ENCODE measurements at regions not wholly inside any gene's neighbourhood (a gene's known extent, or its start where the extent isn't known, plus 50 kb on each side); places are given as distances from the start of the nearest gene placed in this dataset.

- TF ChIP-seq ZBTB40 (IDR thresholded peaks at IDR 0.05) (no peak), ZBTB40 (CRISPR knock-in tag; IDR thresholded peaks at IDR 0.05) (no peak), TCF7L2 (IDR thresholded peaks at IDR 0.05; ENCODE audit: low read depth, low read length) (no peak), OTX1 (CRISPR knock-in tag; IDR thresholded peaks at IDR 0.05) (no peak), BRF2 (IDR thresholded peaks at IDR 0.05; ENCODE audit: borderline replicate concordance, insufficient read depth, insufficient read length) (no peak), HNRNPL (IDR thresholded peaks at IDR 0.05; ENCODE audit: low read depth, low read length) (no peak), MEF2D (tag; conservative IDR thresholded peaks at IDR 0.05; ENCODE audit: low read depth) (peak; percentile 66; the same call in 1 of the 2 replicates), SP1 (CRISPR knock-in tag; IDR thresholded peaks at IDR 0.05) (peak; percentile 21; the same call in 1 of the 2 replicates), ETV1 (tag; conservative IDR thresholded peaks at IDR 0.05; ENCODE audit: low read depth) (0 out of 2 replicates have a peak, but pooled peaks have one; percentile 6), ZNF644 (tag; IDR thresholded peaks at IDR 0.05; ENCODE audit: low read depth) (peak; percentile 76; the same call in 1 of the 2 replicates), CBX3 (IDR thresholded peaks at IDR 0.05; ENCODE audit: borderline replicate concordance in 1 of 2, low read length in 2 of 2) (peak in 1 of 2 experiments; percentile 70; a peak in 1 of 3 replicates), SMARCE1 (IDR thresholded peaks at IDR 0.05) (peak; percentile 56; the same call in 1 of the 2 replicates), ZNF583 (CRISPR knock-in tag; IDR thresholded peaks at IDR 0.05) (0 out of 2 replicates have a peak, but pooled peaks have one; percentile 7), NRF1 (conservative IDR thresholded peaks at IDR 0.05 in 1 of 2, IDR thresholded peaks at IDR 0.05 in 1 of 2) (peak; percentile 78 to 80), CREM (IDR thresholded peaks at IDR 0.05; ENCODE audit: low read depth) (peak; percentile 54), CXXC5 (CRISPR knock-in tag; IDR thresholded peaks at IDR 0.05) (peak; percentile 63), FOXK2 (conservative IDR thresholded peaks at IDR 0.05 in 1 of 2, IDR thresholded peaks at IDR 0.05 in 1 of 2; ENCODE audit: low read depth in 2 of 2) (peak in 1 of 2 experiments; percentile 46; a peak in 1 of 4 replicates), CREBBP (IDR thresholded peaks at IDR 0.05; ENCODE audit: low read depth, low read length) (no peak), EP300 (IDR thresholded peaks at IDR 0.05; ENCODE audit: low read length) (peak; percentile 69), CBX1 (IDR thresholded peaks at IDR 0.05; ENCODE audit: low read depth) (no peak)
Measured at GRCh38 chr1:182301467-182302198, 90.0 kb downstream of the GLUL start (continued).

Data from K562 (cell line).